ENCODE measurements at regions not wholly inside any gene's neighbourhood (a gene's known extent, or its start where the extent isn't known, plus 50 kb on each side); places are given as distances from the start of the nearest gene placed in this dataset.

DNA sequence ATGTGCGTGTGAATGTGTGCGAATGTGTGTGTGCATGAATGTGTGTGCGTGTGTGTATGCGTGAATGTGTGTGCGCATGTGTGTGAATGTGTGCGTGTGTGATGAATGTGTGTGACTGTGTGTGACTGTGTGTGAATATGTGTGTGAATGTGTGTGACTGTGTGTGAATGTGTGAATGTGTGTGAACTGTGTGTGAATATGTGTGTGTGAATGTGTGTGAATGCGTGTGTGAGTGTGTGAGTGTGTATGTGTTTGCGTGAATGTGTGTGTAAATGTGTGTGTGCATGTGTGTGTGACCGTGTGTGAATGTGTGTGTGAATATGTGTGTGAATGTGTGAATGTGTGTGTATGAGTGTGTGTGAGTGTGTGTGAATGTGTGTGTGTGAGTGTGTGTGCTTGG, 1103.8 kb downstream of the TSN start:
- no peaks in the 10 kb centered on the region for H3K9me2 ChIP-seq (ENCODE audit: insufficient read depth)
- TF ChIP-seq EZH2phosphoT487 (IDR thresholded peaks at IDR 0.05; ENCODE audit: insufficient read depth, low read depth) = no peak
- H3K27ac ChIP-seq = no peak overlapping the region
- no peaks in the 10 kb centered on the region for H3K36me3 ChIP-seq (ENCODE audit: low read depth)
- no peak for DNase-seq
- in situ Hi-C loops (cut with MboI) = no loop called here
- H3F3A ChIP-seq (ENCODE audit: insufficient read depth) = no peaks in the 10 kb centered on the region
- H3K9me3 ChIP-seq (ENCODE audit: low read depth) = no peaks in the 10 kb centered on the region
- no peaks in the 10 kb centered on the region for H4K20me1 ChIP-seq (ENCODE audit: insufficient read depth)
- no peak overlapping the region for H3K9ac ChIP-seq
- H2AFZ ChIP-seq = no peak overlapping the region
- no peak overlapping the region for H3K4me2 ChIP-seq (ENCODE audit: unreplicated experiment)
- no peaks in the 10 kb centered on the region for H3K27me3 ChIP-seq (replicated peaks; ENCODE audit: insufficient read depth)
- H3K4me3 ChIP-seq = no peak overlapping the region
- no peaks in the 10 kb centered on the region for H3K79me2 ChIP-seq (ENCODE audit: insufficient read depth)
- WGBS, 2 experiments (ENCODE audit: low coverage in 1 of 2, low lambda C conversion rate in 2 of 2, missing lambda C conversion rate in 2 of 2) = 51 to 57% methylated on average over 9 of the region's 9 CpGs
- H3K4me1 ChIP-seq (ENCODE audit: insufficient read depth) = no peaks in the 10 kb centered on the region

DNA sequence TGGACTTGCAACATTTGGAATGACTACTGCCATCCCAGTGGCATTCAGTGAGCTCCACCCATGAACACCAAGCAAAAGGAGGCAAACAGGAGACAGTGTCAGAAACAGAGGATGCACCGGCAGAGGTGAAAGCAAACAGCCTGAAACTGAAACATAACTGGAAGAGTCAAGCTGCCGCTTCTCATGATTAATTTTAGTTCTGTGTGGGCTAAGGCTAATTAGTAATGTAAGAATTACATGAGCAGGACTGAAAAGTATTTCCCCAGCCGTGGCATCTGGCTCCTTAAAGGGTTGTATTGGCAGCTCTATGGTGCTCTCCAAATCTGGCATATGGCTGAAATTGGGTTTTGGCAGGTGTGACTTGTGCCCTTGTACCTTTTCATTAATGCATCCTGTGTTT, 1108.1 kb downstream of the TSN start:
- H3K9ac ChIP-seq = no peak overlapping the region
- TF ChIP-seq EZH2 (IDR thresholded peaks at IDR 0.05; ENCODE audit: insufficient read depth, poor library complexity, severe bottlenecking) = no peak
- no peak for TF ChIP-seq EZH2phosphoT487 (IDR thresholded peaks at IDR 0.05; ENCODE audit: insufficient read depth, low read depth)
- no peaks in the 10 kb centered on the region for H3K79me2 ChIP-seq (ENCODE audit: insufficient read depth)
- no peaks in the 10 kb centered on the region for H3K27me3 ChIP-seq (replicated peaks; ENCODE audit: insufficient read depth)
- no peak overlapping the region for H2AFZ ChIP-seq
- no peaks in the 10 kb centered on the region for H3K9me3 ChIP-seq (ENCODE audit: low read depth)
- no peaks in the 10 kb centered on the region for H3K36me3 ChIP-seq (ENCODE audit: low read depth)
- H3K4me2 ChIP-seq (ENCODE audit: unreplicated experiment) = no peak overlapping the region
- no peak for DNase-seq
- no peaks in the 10 kb centered on the region for H3F3A ChIP-seq (ENCODE audit: insufficient read depth)
- in situ Hi-C loops (cut with MboI) = no loop called here
- 19 to 20% methylated on average over 3 of the region's 3 CpGs for WGBS, 2 experiments (ENCODE audit: low coverage in 1 of 2, low lambda C conversion rate in 2 of 2, missing lambda C conversion rate in 2 of 2)
- H4K20me1 ChIP-seq (ENCODE audit: insufficient read depth) = no peaks in the 10 kb centered on the region
- no peaks in the 10 kb centered on the region for H3K9me2 ChIP-seq (ENCODE audit: insufficient read depth)
- no peak overlapping the region for H3K27ac ChIP-seq
- H3K4me3 ChIP-seq = no peak overlapping the region
- H3K4me1 ChIP-seq (ENCODE audit: insufficient read depth) = no peaks in the 10 kb centered on the region

DNA sequence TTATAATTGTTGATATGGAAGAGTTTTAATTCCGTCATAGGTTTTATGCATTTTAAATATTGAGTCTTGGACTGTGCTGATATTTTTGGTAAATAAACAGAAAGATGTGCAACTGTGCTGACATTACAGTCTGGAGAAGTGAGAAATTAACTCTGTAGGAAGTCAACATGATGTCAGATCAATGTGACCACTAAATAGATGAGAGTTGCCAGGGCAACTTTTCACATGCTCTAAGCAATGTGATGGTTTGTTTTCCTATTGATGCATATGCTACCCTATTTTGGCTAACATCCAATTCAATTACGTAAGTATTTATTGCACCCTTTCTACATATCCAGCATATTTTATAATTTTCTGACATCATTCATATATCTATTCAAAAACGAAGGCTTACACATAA, 1109.3 kb downstream of the TSN start:
- TF ChIP-seq EZH2 (IDR thresholded peaks at IDR 0.05; ENCODE audit: insufficient read depth, poor library complexity, severe bottlenecking) (no peak), EZH2phosphoT487 (IDR thresholded peaks at IDR 0.05; ENCODE audit: insufficient read depth, low read depth) (no peak)

DNA sequence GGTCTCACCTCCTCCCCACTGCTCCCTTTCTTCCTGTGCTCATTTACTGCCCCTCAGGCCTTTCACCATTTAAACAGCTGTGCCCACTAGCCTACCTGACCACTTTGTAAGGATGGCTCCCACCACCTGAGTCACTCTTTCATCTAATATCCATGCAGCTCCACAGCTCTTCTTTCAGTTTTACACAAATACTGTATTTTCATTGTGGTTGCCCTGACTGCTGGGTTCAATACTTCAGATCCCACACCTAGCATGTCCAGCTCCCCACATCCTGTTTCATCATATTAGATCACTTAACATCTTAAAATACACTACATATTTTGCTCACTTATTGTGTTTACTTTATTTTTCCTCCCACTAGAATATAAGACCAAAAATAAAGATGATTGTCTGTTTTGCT, 1110.6 kb downstream of the TSN start:
- H3K4me3 ChIP-seq = no peak overlapping the region
- H3K9ac ChIP-seq = no peak overlapping the region
- no peak for TF ChIP-seq EZH2phosphoT487 (IDR thresholded peaks at IDR 0.05; ENCODE audit: insufficient read depth, low read depth)
- no peak for TF ChIP-seq EZH2 (IDR thresholded peaks at IDR 0.05; ENCODE audit: insufficient read depth, poor library complexity, severe bottlenecking)
- no peaks in the 10 kb centered on the region for H3K79me2 ChIP-seq (ENCODE audit: insufficient read depth)
- in situ Hi-C loops (cut with MboI) = no loop called here
- H3K4me2 ChIP-seq (ENCODE audit: unreplicated experiment) = no peak overlapping the region
- H4K20me1 ChIP-seq (ENCODE audit: insufficient read depth) = no peaks in the 10 kb centered on the region
- no peaks in the 10 kb centered on the region for H3F3A ChIP-seq (ENCODE audit: insufficient read depth)
- no peaks in the 10 kb centered on the region for H3K9me3 ChIP-seq (ENCODE audit: low read depth)
- no peak overlapping the region for H3K27ac ChIP-seq
- no peak for DNase-seq
- H2AFZ ChIP-seq = no peak overlapping the region
- no peaks in the 10 kb centered on the region for H3K27me3 ChIP-seq (replicated peaks; ENCODE audit: insufficient read depth)
- no peaks in the 10 kb centered on the region for H3K9me2 ChIP-seq (ENCODE audit: insufficient read depth)
- H3K36me3 ChIP-seq (ENCODE audit: low read depth) = no peaks in the 10 kb centered on the region
- H3K4me1 ChIP-seq (ENCODE audit: insufficient read depth) = no peaks in the 10 kb centered on the region

More for the DNA sequence above, 1109.3 kb downstream of the TSN start:
- Histone ChIP-seq H3K4me2 (ENCODE audit: unreplicated experiment) (no peak overlapping the region), H3K79me2 (ENCODE audit: insufficient read depth) (no peaks in the 10 kb centered on the region), H3K36me3 (ENCODE audit: low read depth) (no peaks in the 10 kb centered on the region), H3K27ac (no peak overlapping the region), H3K4me3 (no peak overlapping the region), H3K4me1 (ENCODE audit: insufficient read depth) (no peaks in the 10 kb centered on the region), H3K27me3 (replicated peaks; ENCODE audit: insufficient read depth) (no peaks in the 10 kb centered on the region), H3K9me3 (ENCODE audit: low read depth) (no peaks in the 10 kb centered on the region), H2AFZ (no peak overlapping the region), H3K9ac (no peak overlapping the region), H3K9me2 (ENCODE audit: insufficient read depth) (no peaks in the 10 kb centered on the region), H4K20me1 (ENCODE audit: insufficient read depth) (no peaks in the 10 kb centered on the region), H3F3A (ENCODE audit: insufficient read depth) (no peaks in the 10 kb centered on the region)
- in situ Hi-C loops (cut with MboI) = no loop called here
- 18 to 29% methylated on average over 3 of the region's 3 CpGs for WGBS, 2 experiments (ENCODE audit: low coverage in 1 of 2, low lambda C conversion rate in 2 of 2, missing lambda C conversion rate in 2 of 2)
- DNase-seq = no peak

DNA sequence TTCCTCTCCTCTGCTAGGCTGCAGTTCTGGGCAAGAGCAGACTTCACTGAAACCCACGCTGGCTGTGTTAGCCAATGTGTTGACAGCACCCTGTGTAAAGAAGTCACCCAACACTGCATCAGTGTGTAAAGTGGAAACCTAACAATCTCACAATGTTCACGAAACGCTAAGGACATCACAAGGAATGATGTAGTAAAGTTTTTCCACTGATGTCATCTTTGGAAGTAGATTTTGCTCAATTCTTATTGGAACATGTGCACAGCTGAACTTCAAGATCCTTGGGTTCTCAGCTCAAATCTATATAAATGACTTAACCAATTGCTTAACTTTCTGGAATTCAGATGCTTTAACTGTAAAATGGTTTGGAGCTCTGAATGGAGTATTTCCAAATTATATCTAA, 1112.5 kb downstream of the TSN start:
- no peak for DNase-seq
- TF ChIP-seq EZH2phosphoT487 (IDR thresholded peaks at IDR 0.05; ENCODE audit: insufficient read depth, low read depth) (no peak), EZH2 (IDR thresholded peaks at IDR 0.05; ENCODE audit: insufficient read depth, poor library complexity, severe bottlenecking) (no peak)
- WGBS, 2 experiments (ENCODE audit: low coverage in 1 of 2, low lambda C conversion rate in 2 of 2, missing lambda C conversion rate in 2 of 2) = 4 to 6% methylated on average over 3 of the region's 3 CpGs

More for the DNA sequence above, 1112.5 kb downstream of the TSN start:
- H3K4me2 ChIP-seq (ENCODE audit: unreplicated experiment) = no peak overlapping the region
- no peaks in the 10 kb centered on the region for H3K9me2 ChIP-seq (ENCODE audit: insufficient read depth)
- no peaks in the 10 kb centered on the region for H3K79me2 ChIP-seq (ENCODE audit: insufficient read depth)
- no peaks in the 10 kb centered on the region for H3F3A ChIP-seq (ENCODE audit: insufficient read depth)
- no peaks in the 10 kb centered on the region for H4K20me1 ChIP-seq (ENCODE audit: insufficient read depth)
- in situ Hi-C loops (cut with MboI) = no loop called here
- H3K4me1 ChIP-seq (ENCODE audit: insufficient read depth) = no peaks in the 10 kb centered on the region
- no peaks in the 10 kb centered on the region for H3K36me3 ChIP-seq (ENCODE audit: low read depth)
- no peak overlapping the region for H3K27ac ChIP-seq
- no peaks in the 10 kb centered on the region for H3K27me3 ChIP-seq (replicated peaks; ENCODE audit: insufficient read depth)
- H3K4me3 ChIP-seq = no peak overlapping the region
- H2AFZ ChIP-seq = no peak overlapping the region
- no peak overlapping the region for H3K9ac ChIP-seq
- no peaks in the 10 kb centered on the region for H3K9me3 ChIP-seq (ENCODE audit: low read depth)
